ENCODE measurements at regions not wholly inside any gene's neighbourhood (a gene's known extent, or its start where the extent isn't known, plus 50 kb on each side); places are given as distances from the start of the nearest gene placed in this dataset.

GRCh38 chrX:65874765-65875164, 165.1 kb downstream of the VSIG4 start:
- FAIRE-seq: no peak
- WGBS (ENCODE audit: low lambda C conversion rate): 0% methylated on average over 2 of the region's 5 CpGs
- H3K4me3 ChIP-seq (replicated peaks in 1 of 3; ENCODE audit: insufficient read depth in 1 of 3, low read depth in 2 of 3, low read length in 3 of 3): no peak overlapping the region
- POLR2A ChIA-PET: no interaction called here
- TF ChIP-seq NPAS2 (CRISPR knock-in tag; IDR thresholded peaks at IDR 0.05; ENCODE audit: borderline replicate concordance) (no peak), HNRNPK (IDR thresholded peaks at IDR 0.05; ENCODE audit: low read depth, low read length, poor library complexity, severe bottlenecking) (no peak), SKI (IDR thresholded peaks at IDR 0.05; ENCODE audit: partially characterized antibody) (no peak), NFATC3 (CRISPR knock-in tag; IDR thresholded peaks at IDR 0.05) (no peak), ZNF253 (CRISPR knock-in tag; IDR thresholded peaks at IDR 0.05; ENCODE audit: borderline replicate concordance) (no peak)
- intact Hi-C loops (cut with micrococcal nuclease; ENCODE audit: unreplicated experiment): no loop called here
- no peak overlapping the region for H3K9ac ChIP-seq (ENCODE audit: insufficient read depth, low read depth, low read length)
- DNase-seq (ENCODE audit: low spot score): no peak
- H3K9me3 ChIP-seq (ENCODE audit: low read length): no peaks in the 10 kb centered on the region
- H3K79me2 ChIP-seq (ENCODE audit: insufficient read depth, low read length): no peaks in the 10 kb centered on the region
- CTCF ChIA-PET (ENCODE audit: low intra/inter-chr PET ratio, low total read pairs): no interaction called here
- no peak overlapping the region for H2AFZ ChIP-seq (ENCODE audit: low read length)
- no peaks in the 10 kb centered on the region for H3K4me1 ChIP-seq (ENCODE audit: insufficient read depth, low read length)
- no peaks in the 10 kb centered on the region for H4K20me1 ChIP-seq (ENCODE audit: insufficient read depth, low read length)
- no peaks in the 10 kb centered on the region for H3K36me3 ChIP-seq (replicated peaks in 1 of 2; ENCODE audit: control insufficient read depth in 1 of 2, insufficient read depth in 2 of 2, low read length in 2 of 2)
- in situ Hi-C loops (cut with HindIII; ENCODE audit: extremely low pct_ligation_motif_present, low pct_unique_long_range_greater_than_20kb): no loop called here
- no peak for ATAC-seq
- no TSS peak for BruUV-seq (replicated peaks)
- no peaks in the 10 kb centered on the region for H3K27me3 ChIP-seq (ENCODE audit: control insufficient read depth in 1 of 2, insufficient read depth in 2 of 2, low read length in 2 of 2)
- H3K4me2 ChIP-seq (ENCODE audit: low read depth, low read length): no peak overlapping the region
- H3K27ac ChIP-seq (ENCODE audit: extremely low read length, insufficient read depth, low read length): no peak overlapping the region

DNA sequence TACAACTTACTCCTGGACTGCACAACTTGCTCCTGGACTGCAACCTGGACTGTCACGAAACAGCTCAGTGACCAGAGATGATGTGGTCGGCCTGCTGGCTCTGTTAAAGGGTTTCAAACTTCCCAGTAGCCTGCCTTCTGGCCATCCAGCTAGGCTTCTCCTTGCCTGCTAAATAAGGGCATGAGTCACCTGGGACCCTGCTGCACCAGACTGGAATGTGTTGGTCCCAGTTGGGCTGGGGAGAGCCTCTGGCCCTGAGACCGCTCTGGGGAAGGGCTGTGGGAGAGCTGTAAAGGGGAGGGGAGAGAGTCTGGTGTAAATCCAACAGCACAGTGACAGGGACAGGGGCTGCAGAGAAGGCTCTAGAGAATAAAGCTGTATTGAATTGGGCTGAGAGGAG, 165.8 kb downstream of the VSIG4 start:
- H3K79me2 ChIP-seq (ENCODE audit: insufficient read depth, low read length): no peaks in the 10 kb centered on the region
- POLR2A ChIA-PET: no interaction called here
- no peak overlapping the region for H3K4me2 ChIP-seq (ENCODE audit: low read depth, low read length)
- H3K27ac ChIP-seq (ENCODE audit: extremely low read length, insufficient read depth, low read length): no peak overlapping the region
- intact Hi-C loops (cut with micrococcal nuclease; ENCODE audit: unreplicated experiment): no loop called here
- no TSS peak for BruUV-seq (replicated peaks)
- FAIRE-seq (no peak), ATAC-seq (no peak), DNase-seq (ENCODE audit: low spot score) (no peak)
- no peak overlapping the region for H3K4me3 ChIP-seq (replicated peaks in 1 of 3; ENCODE audit: insufficient read depth in 1 of 3, low read depth in 2 of 3, low read length in 3 of 3)
- in situ Hi-C loops (cut with HindIII; ENCODE audit: extremely low pct_ligation_motif_present, low pct_unique_long_range_greater_than_20kb): no loop called here
- CTCF ChIA-PET (ENCODE audit: low intra/inter-chr PET ratio, low total read pairs): no interaction called here
- no peak overlapping the region for H3K9ac ChIP-seq (ENCODE audit: insufficient read depth, low read depth, low read length)
- H3K4me1 ChIP-seq (ENCODE audit: insufficient read depth, low read length): no peaks in the 10 kb centered on the region
- no peaks in the 10 kb centered on the region for H3K27me3 ChIP-seq (ENCODE audit: control insufficient read depth in 1 of 2, insufficient read depth in 2 of 2, low read length in 2 of 2)
- WGBS (ENCODE audit: low lambda C conversion rate): 0% methylated on average over 2 of the region's 3 CpGs
- H3K9me3 ChIP-seq (ENCODE audit: low read length): no peaks in the 10 kb centered on the region
- TF ChIP-seq KLF13 (CRISPR knock-in tag; IDR thresholded peaks at IDR 0.05) (no peak), ZFP41 (CRISPR knock-in tag; IDR thresholded peaks at IDR 0.05; ENCODE audit: borderline replicate concordance) (no peak), KDM1A (CRISPR knock-in tag; IDR thresholded peaks at IDR 0.05) (no peak), FOXC1 (CRISPR knock-in tag; IDR thresholded peaks at IDR 0.05; ENCODE audit: borderline replicate concordance) (no peak), ISX (CRISPR knock-in tag; conservative IDR thresholded peaks at IDR 0.05) (no peak), ZBTB21 (CRISPR knock-in tag; IDR thresholded peaks at IDR 0.05) (no peak), ZFYVE20 (CRISPR knock-in tag; IDR thresholded peaks at IDR 0.05; ENCODE audit: borderline replicate concordance, low read depth) (no peak), ARHGAP35 (CRISPR knock-in tag; IDR thresholded peaks at IDR 0.05; ENCODE audit: borderline replicate concordance) (no peak), ZNF12 (CRISPR knock-in tag; IDR thresholded peaks at IDR 0.05) (no peak), CBX5 (CRISPR knock-in tag; IDR thresholded peaks at IDR 0.05; ENCODE audit: borderline replicate concordance) (no peak), CEBPG (CRISPR knock-in tag; IDR thresholded peaks at IDR 0.05) (no peak)
- H2AFZ ChIP-seq (ENCODE audit: low read length): no peak overlapping the region
- H4K20me1 ChIP-seq (ENCODE audit: insufficient read depth, low read length): no peaks in the 10 kb centered on the region
- no peaks in the 10 kb centered on the region for H3K36me3 ChIP-seq (replicated peaks in 1 of 2; ENCODE audit: control insufficient read depth in 1 of 2, insufficient read depth in 2 of 2, low read length in 2 of 2)

All from HepG2 (cell line).